ENCODE measurements at regions not wholly inside any gene's neighbourhood (a gene's known extent, or its start where the extent isn't known, plus 50 kb on each side); places are given as distances from the start of the nearest gene placed in this dataset.

DNA sequence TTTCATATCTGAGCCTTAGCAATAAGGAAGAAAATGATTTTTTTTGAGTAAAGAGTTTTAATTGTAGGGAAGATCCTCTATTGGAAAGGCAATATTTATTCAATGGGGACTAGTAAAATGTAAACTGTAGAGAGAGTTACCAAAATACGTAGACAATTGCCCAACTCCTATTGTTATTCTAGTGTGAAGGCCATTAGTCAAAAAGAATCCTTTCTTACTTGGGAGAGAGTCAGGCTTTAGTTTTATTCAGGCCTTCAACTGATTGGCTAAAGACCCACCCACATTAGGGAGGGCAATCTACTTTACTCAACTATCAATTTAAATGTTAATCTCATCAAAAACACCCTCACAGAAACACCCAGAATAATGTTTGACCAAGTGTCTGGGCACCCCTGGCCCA is 485.8 kb upstream of the ATXN7L3B start:
- no peak overlapping the region for H3K4me3 ChIP-seq
- WGBS, 2 donors, result 62 to 69% methylated on average over 1 of the region's 1 CpG
- H3K36me3 ChIP-seq, result no peaks in the 10 kb centered on the region
- DNase-seq, result no peak
- H3K9me3 ChIP-seq, result no peaks in the 10 kb centered on the region
- no peaks in the 10 kb centered on the region for H3K4me1 ChIP-seq
- no peak overlapping the region for H3K27ac ChIP-seq
- TF ChIP-seq EP300 (IDR thresholded peaks at IDR 0.05) (no peak), POLR2A (IDR thresholded peaks at IDR 0.05) (no peak), POLR2AphosphoS5 (IDR thresholded peaks at IDR 0.05) (no peak)
- TF ChIP-seq, protein P1, sequence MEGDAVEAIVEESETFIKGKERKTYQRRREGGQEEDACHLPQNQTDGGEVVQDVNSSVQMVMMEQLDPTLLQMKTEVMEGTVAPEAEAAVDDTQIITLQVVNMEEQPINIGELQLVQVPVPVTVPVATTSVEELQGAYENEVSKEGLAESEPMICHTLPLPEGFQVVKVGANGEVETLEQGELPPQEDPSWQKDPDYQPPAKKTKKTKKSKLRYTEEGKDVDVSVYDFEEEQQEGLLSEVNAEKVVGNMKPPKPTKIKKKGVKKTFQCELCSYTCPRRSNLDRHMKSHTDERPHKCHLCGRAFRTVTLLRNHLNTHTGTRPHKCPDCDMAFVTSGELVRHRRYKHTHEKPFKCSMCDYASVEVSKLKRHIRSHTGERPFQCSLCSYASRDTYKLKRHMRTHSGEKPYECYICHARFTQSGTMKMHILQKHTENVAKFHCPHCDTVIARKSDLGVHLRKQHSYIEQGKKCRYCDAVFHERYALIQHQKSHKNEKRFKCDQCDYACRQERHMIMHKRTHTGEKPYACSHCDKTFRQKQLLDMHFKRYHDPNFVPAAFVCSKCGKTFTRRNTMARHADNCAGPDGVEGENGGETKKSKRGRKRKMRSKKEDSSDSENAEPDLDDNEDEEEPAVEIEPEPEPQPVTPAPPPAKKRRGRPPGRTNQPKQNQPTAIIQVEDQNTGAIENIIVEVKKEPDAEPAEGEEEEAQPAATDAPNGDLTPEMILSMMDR (IDR thresholded peaks at IDR 0.05), result no peak
- no peaks in the 10 kb centered on the region for H3K27me3 ChIP-seq
- intact Hi-C loops (cut with DNase I), result no loop called here

DNA sequence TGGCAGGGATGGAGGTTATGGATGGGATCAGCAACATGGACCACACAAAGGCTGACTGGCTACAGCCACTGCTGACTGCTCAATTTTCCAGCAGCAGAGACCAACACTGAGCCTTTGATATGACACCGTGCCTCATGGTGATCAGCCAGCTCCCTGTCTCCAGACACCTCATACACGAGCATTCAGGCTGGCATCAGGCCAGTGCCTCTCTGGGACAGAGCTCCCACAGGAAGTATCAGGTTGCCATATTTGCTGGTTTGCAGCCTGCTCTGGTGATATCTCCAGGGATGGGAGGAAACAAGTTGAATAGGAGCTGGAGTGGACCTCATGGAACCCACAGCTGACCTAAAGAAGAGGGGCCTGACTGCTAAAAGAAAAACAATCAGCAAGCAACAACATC is 471.2 kb upstream of the ATXN7L3B start:
- DNase-seq, result no peak
- WGBS, 2 donors, result 72 to 74% methylated on average over 2 of the region's 2 CpGs
- TF ChIP-seq EP300 (IDR thresholded peaks at IDR 0.05) (no peak), POLR2A (IDR thresholded peaks at IDR 0.05) (no peak), POLR2AphosphoS5 (IDR thresholded peaks at IDR 0.05) (no peak)
- TF ChIP-seq, protein P1 (IDR thresholded peaks at IDR 0.05), result no peak
- Histone ChIP-seq H3K4me3 (no peak overlapping the region), H3K9me3 (peaks cover 0 to 6% (median 0%) of the 10 kb centered on the region in 4 donors), H3K36me3 (no peaks in the 10 kb centered on the region), H3K4me1 (no peaks in the 10 kb centered on the region), H3K27ac (no peak overlapping the region), H3K27me3 (no peaks in the 10 kb centered on the region)
- intact Hi-C loops (cut with DNase I), result no loop called here

DNA sequence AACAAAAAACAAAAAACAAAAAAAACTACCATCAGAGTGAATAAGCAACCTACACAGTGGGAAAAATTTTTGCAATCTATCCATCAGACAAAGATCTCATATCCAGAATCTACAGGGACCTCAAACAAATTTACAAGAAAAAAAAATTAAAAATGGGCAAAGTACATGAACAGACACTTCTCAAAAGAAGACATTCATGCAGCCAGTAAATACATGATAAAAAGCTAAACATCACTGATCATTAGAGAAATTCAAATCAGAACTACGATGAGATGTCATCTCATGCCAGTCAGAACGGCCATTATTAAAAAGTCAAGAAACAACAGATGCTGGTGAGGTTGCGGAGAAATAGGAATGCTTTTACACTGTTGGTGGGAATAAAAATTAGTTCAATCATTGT is 466.5 kb upstream of the ATXN7L3B start:
- TF ChIP-seq POLR2A (IDR thresholded peaks at IDR 0.05), result no peak
- TF ChIP-seq POLR2AphosphoS5 (IDR thresholded peaks at IDR 0.05), result no peak
- TF ChIP-seq, protein P1 (IDR thresholded peaks at IDR 0.05), result no peak
- TF ChIP-seq EP300 (IDR thresholded peaks at IDR 0.05), result no peak
- H3K27ac ChIP-seq, result no peak overlapping the region
- H3K4me1 ChIP-seq, result no peaks in the 10 kb centered on the region
- DNase-seq, result no peak
- no peak overlapping the region for H3K4me3 ChIP-seq
- 94 to 97% methylated on average over 3 of the region's 3 CpGs for WGBS, 2 donors
- no peaks in the 10 kb centered on the region for H3K27me3 ChIP-seq
- no peaks in the 10 kb centered on the region for H3K36me3 ChIP-seq
- intact Hi-C loops (cut with DNase I), result no loop called here
- H3K9me3 ChIP-seq, result peaks cover 0 to 6% (median 0%) of the 10 kb centered on the region in 4 donors

DNA sequence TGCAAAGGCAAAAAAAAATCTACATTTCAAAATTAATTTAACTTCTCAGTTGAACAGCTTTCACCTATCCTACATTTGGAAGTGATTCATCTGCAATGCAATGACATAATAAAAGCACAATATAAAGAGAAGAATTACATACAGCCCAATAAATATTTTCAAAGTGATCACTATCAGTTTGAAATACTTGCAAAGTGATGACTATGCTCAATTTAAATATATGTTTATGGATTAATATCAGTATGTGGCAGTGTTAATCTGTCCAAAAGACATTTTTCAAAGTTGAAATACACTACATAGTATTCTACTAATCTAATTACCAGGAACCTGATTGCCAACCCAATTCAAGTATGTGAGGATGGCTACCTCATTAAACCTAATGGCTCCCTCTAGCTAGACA is 460.7 kb upstream of the ATXN7L3B start:
- TF ChIP-seq, protein P1 (IDR thresholded peaks at IDR 0.05), result no peak
- no peak for TF ChIP-seq EP300 (IDR thresholded peaks at IDR 0.05)
- no peak for TF ChIP-seq POLR2AphosphoS5 (IDR thresholded peaks at IDR 0.05)
- TF ChIP-seq POLR2A (IDR thresholded peaks at IDR 0.05), result no peak
- Histone ChIP-seq H3K4me3 (no peak overlapping the region), H3K27me3 (no peaks in the 10 kb centered on the region), H3K27ac (no peak overlapping the region), H3K9me3 (no peaks in the 10 kb centered on the region), H3K36me3 (no peaks in the 10 kb centered on the region), H3K4me1 (no peaks in the 10 kb centered on the region)
- intact Hi-C loops (cut with DNase I), result no loop called here
- DNase-seq, result no peak

DNA sequence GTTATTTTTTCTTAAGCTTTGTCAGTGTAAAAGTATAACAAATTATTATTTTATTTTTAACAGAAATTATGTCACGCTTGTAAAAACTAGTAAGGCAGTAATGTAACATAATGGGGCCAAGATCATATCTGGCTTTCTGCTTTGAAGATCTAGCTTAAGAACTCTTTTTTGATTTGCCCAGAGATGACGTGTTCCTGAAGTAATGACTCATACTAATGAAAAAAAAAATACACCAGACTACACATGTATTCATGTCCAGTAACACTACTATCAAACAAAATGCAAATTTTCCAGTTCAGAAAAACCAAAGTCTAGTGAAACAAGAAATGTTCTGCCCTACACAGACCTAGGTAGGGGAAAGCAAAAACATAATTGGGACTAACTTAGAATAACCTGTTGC is 432.2 kb upstream of the ATXN7L3B start:
- Histone ChIP-seq H3K27me3 (no peaks in the 10 kb centered on the region), H3K36me3 (no peaks in the 10 kb centered on the region), H3K9me3 (no peaks in the 10 kb centered on the region), H3K4me3 (no peak overlapping the region), H3K27ac (no peak overlapping the region), H3K4me1 (no peaks in the 10 kb centered on the region)
- WGBS, 2 donors, result 51 to 64% methylated on average over 2 of the region's 2 CpGs
- TF ChIP-seq POLR2A (IDR thresholded peaks at IDR 0.05) (no peak), EP300 (IDR thresholded peaks at IDR 0.05) (no peak), POLR2AphosphoS5 (IDR thresholded peaks at IDR 0.05) (no peak)
- intact Hi-C loops (cut with DNase I), result no loop called here
- DNase-seq, result no peak
